ENCODE measurements at regions not wholly inside any gene's neighbourhood (a gene's known extent, or its start where the extent isn't known, plus 50 kb on each side); places are given as distances from the start of the nearest gene placed in this dataset.

DNA sequence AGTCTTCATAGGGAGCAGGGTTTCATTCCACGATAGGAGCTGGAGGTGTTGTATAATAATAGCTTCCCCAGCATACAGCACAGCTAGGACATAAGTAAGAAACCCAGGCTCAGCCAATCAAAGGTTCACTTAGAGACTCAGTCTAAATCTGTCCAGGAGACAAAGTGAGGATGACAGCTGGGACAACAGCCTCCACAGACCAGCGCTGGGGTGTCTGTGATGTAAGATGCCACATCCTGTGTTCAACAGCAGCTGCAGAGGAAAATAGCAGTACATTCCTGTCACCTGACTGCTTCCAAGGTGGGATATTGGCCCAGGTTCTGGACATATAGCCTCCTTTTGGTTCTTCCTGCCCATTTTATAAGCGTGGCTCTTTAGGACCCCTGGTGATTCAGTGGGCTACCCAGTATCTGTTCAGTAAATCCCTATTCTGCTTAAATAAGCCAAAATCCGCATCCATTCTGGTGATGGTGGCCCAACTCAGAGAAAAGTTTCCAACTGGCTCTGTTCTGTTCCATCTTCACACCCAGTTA lies 176.8 kb upstream of the SYT6 start:
- TF ChIP-seq, protein P1, sequence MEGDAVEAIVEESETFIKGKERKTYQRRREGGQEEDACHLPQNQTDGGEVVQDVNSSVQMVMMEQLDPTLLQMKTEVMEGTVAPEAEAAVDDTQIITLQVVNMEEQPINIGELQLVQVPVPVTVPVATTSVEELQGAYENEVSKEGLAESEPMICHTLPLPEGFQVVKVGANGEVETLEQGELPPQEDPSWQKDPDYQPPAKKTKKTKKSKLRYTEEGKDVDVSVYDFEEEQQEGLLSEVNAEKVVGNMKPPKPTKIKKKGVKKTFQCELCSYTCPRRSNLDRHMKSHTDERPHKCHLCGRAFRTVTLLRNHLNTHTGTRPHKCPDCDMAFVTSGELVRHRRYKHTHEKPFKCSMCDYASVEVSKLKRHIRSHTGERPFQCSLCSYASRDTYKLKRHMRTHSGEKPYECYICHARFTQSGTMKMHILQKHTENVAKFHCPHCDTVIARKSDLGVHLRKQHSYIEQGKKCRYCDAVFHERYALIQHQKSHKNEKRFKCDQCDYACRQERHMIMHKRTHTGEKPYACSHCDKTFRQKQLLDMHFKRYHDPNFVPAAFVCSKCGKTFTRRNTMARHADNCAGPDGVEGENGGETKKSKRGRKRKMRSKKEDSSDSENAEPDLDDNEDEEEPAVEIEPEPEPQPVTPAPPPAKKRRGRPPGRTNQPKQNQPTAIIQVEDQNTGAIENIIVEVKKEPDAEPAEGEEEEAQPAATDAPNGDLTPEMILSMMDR (IDR thresholded peaks at IDR 0.05; ENCODE audit: borderline replicate concordance, control extremely low read depth, extremely low read depth, insufficient read depth, missing control alignments) = no peak
- no peak for DNase-seq (ENCODE audit: low spot score)
- in situ Hi-C loops (cut with MboI; ENCODE audit: low sequenced_read_pairs, unreplicated experiment) = no loop called here

DNA sequence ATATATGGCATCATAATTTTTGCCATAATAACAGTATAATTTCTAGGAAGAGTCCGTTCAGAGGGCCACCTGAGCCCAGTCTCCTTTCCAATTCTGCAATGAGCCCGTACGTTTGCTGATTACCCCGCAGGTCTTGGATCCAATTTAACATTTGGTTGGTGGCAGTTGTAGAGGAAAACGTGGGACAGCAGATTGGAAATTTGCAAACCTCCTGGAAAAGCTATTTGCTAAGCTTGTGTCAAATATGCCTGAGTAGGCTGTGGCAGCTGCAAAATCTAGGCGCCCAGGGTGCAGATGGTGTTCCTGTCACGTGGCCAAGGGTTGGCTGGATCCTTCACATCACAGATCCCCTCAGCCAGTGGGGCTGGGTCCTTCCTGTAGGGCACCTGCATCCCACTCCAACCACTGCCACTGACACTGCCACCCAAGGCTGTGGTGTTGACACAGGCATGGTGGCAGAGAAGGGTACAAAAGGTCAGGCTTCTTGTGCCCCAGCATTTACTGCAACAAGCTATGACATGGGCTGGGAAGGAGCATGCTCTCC lies 174.8 kb upstream of the SYT6 start:
- DNase-seq (ENCODE audit: low spot score) = no peak
- TF ChIP-seq, protein P1 (IDR thresholded peaks at IDR 0.05; ENCODE audit: borderline replicate concordance, control extremely low read depth, extremely low read depth, insufficient read depth, missing control alignments) = no peak
- in situ Hi-C loops (cut with MboI; ENCODE audit: low sequenced_read_pairs, unreplicated experiment) = no loop called here

DNA sequence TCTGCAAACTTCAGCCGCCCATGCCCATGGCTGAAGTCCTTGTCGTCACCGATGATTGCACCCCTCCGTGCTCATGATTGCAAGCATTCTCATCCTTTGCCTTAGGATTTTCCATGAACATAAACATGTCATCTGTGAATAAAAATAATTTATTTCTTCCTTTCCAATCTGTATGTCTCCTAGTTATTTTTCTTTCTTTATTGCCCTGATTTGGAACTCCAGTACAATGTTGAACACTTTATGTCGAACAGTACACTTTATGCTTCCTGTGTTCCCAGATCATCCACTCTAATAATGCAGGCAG lies 170.9 kb upstream of the SYT6 start:
- TF ChIP-seq, protein P1 (IDR thresholded peaks at IDR 0.05; ENCODE audit: borderline replicate concordance, control extremely low read depth, extremely low read depth, insufficient read depth, missing control alignments) = no peak
- no peak for DNase-seq (ENCODE audit: low spot score)
- in situ Hi-C loops (cut with MboI; ENCODE audit: low sequenced_read_pairs, unreplicated experiment) = no loop called here

DNA sequence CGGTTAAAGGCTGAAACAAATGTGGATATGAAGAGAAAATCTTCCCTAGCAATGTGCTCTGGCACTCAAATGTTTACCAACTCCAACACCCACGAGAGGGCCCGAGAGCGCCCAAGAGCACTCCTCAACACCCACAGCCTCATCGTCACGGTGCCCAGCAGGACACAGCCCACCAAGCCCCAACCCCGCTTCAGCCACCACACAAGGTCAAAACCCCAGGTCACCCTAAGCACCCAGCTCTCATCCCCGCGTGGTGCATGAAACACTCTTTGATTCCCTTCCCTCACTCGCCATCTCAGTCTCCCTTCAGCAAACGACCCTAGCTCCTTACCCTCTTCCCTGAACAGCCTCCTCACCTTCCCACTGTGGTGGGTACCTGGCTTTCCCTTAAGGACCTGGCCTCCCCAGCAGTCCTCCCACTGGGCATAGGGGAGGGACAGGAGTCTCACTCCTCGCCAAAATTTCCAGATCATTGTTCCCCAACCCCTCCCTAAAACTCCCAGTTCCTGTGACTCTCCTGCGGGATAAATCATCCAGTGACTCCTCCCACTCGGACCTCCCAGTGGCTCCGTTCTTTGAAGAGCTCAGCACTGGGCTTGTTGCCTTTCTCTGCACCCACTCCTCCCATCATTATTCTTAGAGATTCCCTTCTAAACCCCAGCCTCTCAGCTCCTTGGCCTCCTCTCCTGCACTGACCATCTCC lies 170.4 kb upstream of the SYT6 start:
- TF ChIP-seq, protein P1 (IDR thresholded peaks at IDR 0.05; ENCODE audit: borderline replicate concordance, control extremely low read depth, extremely low read depth, insufficient read depth, missing control alignments) = no peak
- in situ Hi-C loops (cut with MboI; ENCODE audit: low sequenced_read_pairs, unreplicated experiment) = no loop called here
- no peak for DNase-seq (ENCODE audit: low spot score)

DNA sequence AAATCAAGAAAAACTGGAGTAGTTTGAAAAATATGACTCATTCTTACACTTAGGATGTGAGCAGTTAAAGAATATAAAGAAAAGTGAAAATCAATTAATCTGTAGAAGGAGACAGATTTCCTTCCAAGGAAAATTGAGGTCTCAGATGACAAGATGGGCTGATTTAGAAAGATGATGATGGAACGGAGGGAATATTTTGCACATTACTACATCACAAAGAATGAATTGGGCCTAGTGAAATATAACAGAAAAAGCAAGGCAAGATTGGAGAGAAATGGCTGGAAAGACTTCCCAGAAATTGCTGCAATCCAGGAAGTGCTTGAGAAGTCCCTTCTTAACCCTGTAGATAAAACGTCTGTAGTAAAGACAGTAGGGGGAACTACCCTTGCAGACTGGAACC lies 169.1 kb upstream of the SYT6 start:
- DNase-seq (ENCODE audit: low spot score) = no peak
- TF ChIP-seq, protein P1 (IDR thresholded peaks at IDR 0.05; ENCODE audit: borderline replicate concordance, control extremely low read depth, extremely low read depth, insufficient read depth, missing control alignments) = no peak
- in situ Hi-C loops (cut with MboI; ENCODE audit: low sequenced_read_pairs, unreplicated experiment) = no loop called here

DNA sequence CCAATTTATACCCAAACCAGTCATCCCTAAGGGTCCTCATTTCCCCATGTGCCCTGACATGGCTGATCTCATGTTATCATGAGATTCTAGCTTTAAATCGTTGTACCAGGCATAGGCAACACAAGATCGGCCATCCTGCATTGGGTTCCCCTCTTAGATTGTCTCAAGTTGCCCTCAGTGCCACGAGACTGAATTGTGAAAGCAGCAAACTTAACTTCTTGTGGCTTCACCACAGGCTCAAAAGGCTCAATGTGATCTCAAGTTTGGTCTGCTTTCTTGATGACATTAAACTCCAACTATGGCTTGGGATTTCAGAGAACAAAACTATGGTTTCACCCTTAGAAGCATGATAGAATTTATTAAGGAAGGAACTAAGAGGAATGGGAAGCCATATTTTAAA lies 168.5 kb upstream of the SYT6 start:
- TF ChIP-seq, protein P1 (IDR thresholded peaks at IDR 0.05; ENCODE audit: borderline replicate concordance, control extremely low read depth, extremely low read depth, insufficient read depth, missing control alignments) = no peak
- in situ Hi-C loops (cut with MboI; ENCODE audit: low sequenced_read_pairs, unreplicated experiment) = no loop called here
- DNase-seq (ENCODE audit: low spot score) = no peak
